ENCODE measurements at regions not wholly inside any gene's neighbourhood (a gene's known extent, or its start where the extent isn't known, plus 50 kb on each side); places are given as distances from the start of the nearest gene placed in this dataset.

GRCh38 chr7:131624536-131624935, 68.1 kb upstream of the PODXL start:
- Mint-ChIP-seq H3K4me1 (peaks cover 34% of the 10 kb centered on the region), H3K27me3 (ENCODE audit: low read depth) (peaks cover 76% of the 10 kb centered on the region), H3K9me3 (no peaks in the 10 kb centered on the region), H3K36me3 (ENCODE audit: low read depth) (no peaks in the 10 kb centered on the region), H3K27ac (ENCODE audit: unreplicated experiment) (no peak overlapping the region), H3K4me3 (no peak overlapping the region)
- no peak for TF ChIP-seq CTCF (conservative IDR thresholded peaks at IDR 0.05)
- no peak for DNase-seq (ENCODE audit: low read depth, low spot score)

- Mint-ChIP-seq H3K27me3 (ENCODE audit: low read depth) (peaks cover 77% of the 10 kb centered on the region), H3K27ac (ENCODE audit: unreplicated experiment) (no peak overlapping the region), H3K4me1 (peaks cover 30% of the 10 kb centered on the region), H3K9me3 (no peaks in the 10 kb centered on the region), H3K4me3 (no peak overlapping the region), H3K36me3 (ENCODE audit: low read depth) (no peaks in the 10 kb centered on the region)
- no peak for DNase-seq (ENCODE audit: low read depth, low spot score)
- no peak for TF ChIP-seq CTCF (conservative IDR thresholded peaks at IDR 0.05)
Measured at GRCh38 chr7:131623154-131623553, 66.7 kb upstream of the PODXL start.

GRCh38 chr7:131621652-131622051, 65.2 kb upstream of the PODXL start:
- no peak for TF ChIP-seq CTCF (conservative IDR thresholded peaks at IDR 0.05)
- Mint-ChIP-seq H3K4me1 (peaks cover 29% of the 10 kb centered on the region), H3K9me3 (no peaks in the 10 kb centered on the region), H3K36me3 (ENCODE audit: low read depth) (no peaks in the 10 kb centered on the region), H3K27ac (ENCODE audit: unreplicated experiment) (no peak overlapping the region), H3K4me3 (no peak overlapping the region), H3K27me3 (ENCODE audit: low read depth) (peaks cover 86% of the 10 kb centered on the region)
- DNase-seq (ENCODE audit: low read depth, low spot score), result no peak

- Mint-ChIP-seq H3K27ac (ENCODE audit: unreplicated experiment) (peak overlapping the region; percentile 11), H3K9me3 (no peaks in the 10 kb centered on the region), H3K4me1 (peaks cover 22% of the 10 kb centered on the region), H3K27me3 (ENCODE audit: low read depth) (peaks cover 86% of the 10 kb centered on the region), H3K36me3 (ENCODE audit: low read depth) (no peaks in the 10 kb centered on the region), H3K4me3 (no peak overlapping the region)
- TF ChIP-seq CTCF (conservative IDR thresholded peaks at IDR 0.05), result no peak
- no peak for DNase-seq (ENCODE audit: low read depth, low spot score)
Measured at GRCh38 chr7:131620673-131621609, 64.5 kb upstream of the PODXL start.

- Mint-ChIP-seq H3K9me3 (no peaks in the 10 kb centered on the region), H3K36me3 (ENCODE audit: low read depth) (no peaks in the 10 kb centered on the region), H3K4me3 (no peak overlapping the region), H3K27ac (ENCODE audit: unreplicated experiment) (no peak overlapping the region), H3K4me1 (peaks cover 15% of the 10 kb centered on the region), H3K27me3 (ENCODE audit: low read depth) (peaks cover 89% of the 10 kb centered on the region)
- no peak for TF ChIP-seq CTCF (conservative IDR thresholded peaks at IDR 0.05)
- no peak for DNase-seq (ENCODE audit: low read depth, low spot score)
Measured at GRCh38 chr7:131619336-131620305, 63.2 kb upstream of the PODXL start.

Data from neural crest cell (in vitro differentiated cells).